ENCODE measurements at regions not wholly inside any gene's neighbourhood (a gene's known extent, or its start where the extent isn't known, plus 50 kb on each side); places are given as distances from the start of the nearest gene placed in this dataset.

DNA sequence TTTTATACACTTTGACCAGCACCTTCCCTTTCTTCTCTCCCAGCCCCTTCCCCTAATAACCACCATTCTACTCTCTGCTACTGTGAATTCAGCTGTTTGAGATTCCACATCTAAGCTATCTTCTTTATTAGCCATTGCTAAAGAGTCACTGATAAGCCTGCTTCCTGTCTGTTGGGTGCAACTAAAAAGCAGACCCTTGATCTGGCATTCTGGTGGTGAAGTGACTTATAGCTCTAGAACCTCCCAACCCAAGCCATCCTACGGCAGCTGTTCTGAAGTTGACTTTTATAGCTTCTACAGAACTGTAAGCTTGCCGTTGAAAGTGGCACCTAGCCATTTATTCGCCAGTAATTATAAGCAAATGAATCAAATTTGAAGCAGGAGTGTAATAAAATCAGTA lies 105.6 kb downstream of the AHR start:
- TF ChIP-seq, protein P1, sequence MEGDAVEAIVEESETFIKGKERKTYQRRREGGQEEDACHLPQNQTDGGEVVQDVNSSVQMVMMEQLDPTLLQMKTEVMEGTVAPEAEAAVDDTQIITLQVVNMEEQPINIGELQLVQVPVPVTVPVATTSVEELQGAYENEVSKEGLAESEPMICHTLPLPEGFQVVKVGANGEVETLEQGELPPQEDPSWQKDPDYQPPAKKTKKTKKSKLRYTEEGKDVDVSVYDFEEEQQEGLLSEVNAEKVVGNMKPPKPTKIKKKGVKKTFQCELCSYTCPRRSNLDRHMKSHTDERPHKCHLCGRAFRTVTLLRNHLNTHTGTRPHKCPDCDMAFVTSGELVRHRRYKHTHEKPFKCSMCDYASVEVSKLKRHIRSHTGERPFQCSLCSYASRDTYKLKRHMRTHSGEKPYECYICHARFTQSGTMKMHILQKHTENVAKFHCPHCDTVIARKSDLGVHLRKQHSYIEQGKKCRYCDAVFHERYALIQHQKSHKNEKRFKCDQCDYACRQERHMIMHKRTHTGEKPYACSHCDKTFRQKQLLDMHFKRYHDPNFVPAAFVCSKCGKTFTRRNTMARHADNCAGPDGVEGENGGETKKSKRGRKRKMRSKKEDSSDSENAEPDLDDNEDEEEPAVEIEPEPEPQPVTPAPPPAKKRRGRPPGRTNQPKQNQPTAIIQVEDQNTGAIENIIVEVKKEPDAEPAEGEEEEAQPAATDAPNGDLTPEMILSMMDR (conservative IDR thresholded peaks at IDR 0.05; ENCODE audit: low read length), result no peak
- no peak for TF ChIP-seq EZH2phosphoT487 (IDR thresholded peaks at IDR 0.05; ENCODE audit: borderline replicate concordance)

Data from Loucy (cell line).